ENCODE measurements at regions not wholly inside any gene's neighbourhood (a gene's known extent, or its start where the extent isn't known, plus 50 kb on each side); places are given as distances from the start of the nearest gene placed in this dataset.
"Not testable (repeated sequence)": the region's sequence is repeated elsewhere in the genome, so short reads cannot be mapped to it uniquely, and the experiment has no call there.

DNA sequence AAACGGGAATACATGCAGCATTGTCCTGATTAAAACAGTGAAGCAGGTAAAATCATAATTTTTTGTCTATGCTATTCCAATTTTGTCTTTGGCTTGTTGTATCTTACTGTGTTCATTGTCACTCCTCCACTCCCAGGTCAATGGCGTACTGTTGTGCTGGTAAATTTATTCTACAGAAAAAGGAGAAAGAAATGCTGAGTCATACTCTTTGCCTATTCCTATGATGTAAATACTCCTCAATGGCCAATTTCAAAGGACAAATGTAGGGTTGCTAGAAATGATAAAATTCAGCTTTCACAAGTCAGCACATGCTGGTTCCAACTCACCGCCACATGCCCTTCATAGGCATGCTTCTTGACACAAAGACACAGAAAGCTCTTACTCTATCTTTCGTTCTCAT, 694.4 kb upstream of the PCDH20 start:
- Histone ChIP-seq H3K27me3 (ENCODE audit: control insufficient read depth, low read length) (no peaks in the 10 kb centered on the region), H3K9me3 (ENCODE audit: control insufficient read depth, insufficient read depth, low read length) (peaks cover 2% of the 10 kb centered on the region; the same call in 1 of the 2 replicates), H3K9me2 (replicated peaks; ENCODE audit: control insufficient read depth, low read length) (no peaks in the 10 kb centered on the region), H3F3A (ENCODE audit: control insufficient read depth, insufficient read depth) (no peaks in the 10 kb centered on the region), H3K36me3 (ENCODE audit: control insufficient read depth, low read length) (no peaks in the 10 kb centered on the region), H3K4me2 (ENCODE audit: low read length) (no peak overlapping the region), H3K4me3 (ENCODE audit: low read length) (no peak overlapping the region), H3K4me1 (ENCODE audit: control insufficient read depth, low read length) (no peaks in the 10 kb centered on the region), H3K79me2 (ENCODE audit: control insufficient read depth, low read length) (no peaks in the 10 kb centered on the region), H3K27ac (ENCODE audit: low read depth, low read length) (no peak overlapping the region), H4K20me1 (ENCODE audit: control insufficient read depth, insufficient read depth, low read depth, low read length) (no peaks in the 10 kb centered on the region)
- TF ChIP-seq EZH2phosphoT487 (IDR thresholded peaks at IDR 0.05; ENCODE audit: borderline replicate concordance, low read length) (no peak), CTCF (IDR thresholded peaks at IDR 0.05; ENCODE audit: low read depth, low read length, poor library complexity, severe bottlenecking) (no peak)

- H3K4me1 ChIP-seq (ENCODE audit: control insufficient read depth, low read length); H3K4me2 ChIP-seq (ENCODE audit: low read length); H3K27me3 ChIP-seq (ENCODE audit: control insufficient read depth, low read length); H3K79me2 ChIP-seq (ENCODE audit: control insufficient read depth, low read length); H3F3A ChIP-seq (ENCODE audit: control insufficient read depth, insufficient read depth); H3K36me3 ChIP-seq (ENCODE audit: control insufficient read depth, low read length); H3K4me3 ChIP-seq (ENCODE audit: low read length); H4K20me1 ChIP-seq (ENCODE audit: control insufficient read depth, insufficient read depth, low read depth, low read length); H3K9me2 ChIP-seq (replicated peaks; ENCODE audit: control insufficient read depth, low read length); H3K9me3 ChIP-seq (ENCODE audit: control insufficient read depth, insufficient read depth, low read length); H3K27ac ChIP-seq (ENCODE audit: low read depth, low read length): not testable (repeated sequence)
Observed at GRCh38 chr13:62104136-62104535, 688.5 kb upstream of the PCDH20 start.

DNA sequence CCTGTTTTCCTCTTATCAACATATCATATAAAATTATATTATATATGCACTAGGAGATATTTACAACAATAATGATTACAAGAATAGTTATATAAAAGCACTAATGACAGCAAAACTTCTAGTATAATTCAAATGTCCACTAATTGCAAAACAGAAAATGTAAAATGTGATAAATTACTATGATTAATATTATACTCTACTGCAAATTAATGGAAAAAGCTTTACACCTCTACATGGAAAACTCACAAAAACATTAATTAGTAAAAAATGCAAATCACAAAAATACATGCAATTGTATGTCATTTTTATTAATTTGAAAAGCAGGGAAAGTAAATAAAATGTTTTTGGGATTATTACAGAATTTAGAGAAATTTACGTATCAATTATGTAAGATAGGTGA, 681.0 kb upstream of the PCDH20 start:
- no peak overlapping the region for H3K4me2 ChIP-seq (ENCODE audit: low read length)
- no peaks in the 10 kb centered on the region for H3K36me3 ChIP-seq (ENCODE audit: control insufficient read depth, low read length)
- H3K4me1 ChIP-seq (ENCODE audit: control insufficient read depth, low read length) = 0 out of 2 replicates have a peak, but pooled peaks cover 4% of the 10 kb centered on the region
- no peaks in the 10 kb centered on the region for H3F3A ChIP-seq (ENCODE audit: control insufficient read depth, insufficient read depth)
- no peaks in the 10 kb centered on the region for H3K79me2 ChIP-seq (ENCODE audit: control insufficient read depth, low read length)
- H3K27me3 ChIP-seq (ENCODE audit: control insufficient read depth, low read length) = no peaks in the 10 kb centered on the region
- no peaks in the 10 kb centered on the region for H4K20me1 ChIP-seq (ENCODE audit: control insufficient read depth, insufficient read depth, low read depth, low read length)
- H3K9me3 ChIP-seq (ENCODE audit: control insufficient read depth, insufficient read depth, low read length) = peaks cover 7% of the 10 kb centered on the region; the same call in 1 of the 2 replicates
- TF ChIP-seq EZH2phosphoT487 (IDR thresholded peaks at IDR 0.05; ENCODE audit: borderline replicate concordance, low read length) (no peak), CTCF (IDR thresholded peaks at IDR 0.05; ENCODE audit: low read depth, low read length, poor library complexity, severe bottlenecking) (no peak)
- no peaks in the 10 kb centered on the region for H3K9me2 ChIP-seq (replicated peaks; ENCODE audit: control insufficient read depth, low read length)
- no peak overlapping the region for H3K4me3 ChIP-seq (ENCODE audit: low read length)
- no peak overlapping the region for H3K27ac ChIP-seq (ENCODE audit: low read depth, low read length)

DNA sequence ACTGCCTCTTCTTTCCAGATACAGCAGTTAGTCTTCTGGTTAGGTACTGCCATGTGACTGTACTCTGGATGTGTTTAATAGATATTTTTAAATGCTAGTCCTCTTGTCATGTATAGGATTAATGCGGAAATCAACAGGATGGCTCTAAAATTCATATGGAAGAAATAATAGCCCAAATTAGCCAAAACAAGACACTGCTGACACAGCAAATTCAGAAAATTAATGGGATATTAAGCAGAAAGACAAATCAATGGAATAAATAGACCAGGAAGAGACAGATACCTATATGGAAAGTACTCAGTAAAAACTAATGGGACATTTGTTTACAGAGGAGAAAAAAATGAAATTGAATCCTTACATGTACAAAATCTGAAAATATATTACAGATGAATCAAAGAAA, 679.3 kb upstream of the PCDH20 start:
- Histone ChIP-seq H3K4me2 (ENCODE audit: low read length) (no peak overlapping the region), H3K4me3 (ENCODE audit: low read length) (no peak overlapping the region), H4K20me1 (ENCODE audit: control insufficient read depth, insufficient read depth, low read depth, low read length) (no peaks in the 10 kb centered on the region), H3K79me2 (ENCODE audit: control insufficient read depth, low read length) (no peaks in the 10 kb centered on the region), H3K36me3 (ENCODE audit: control insufficient read depth, low read length) (no peaks in the 10 kb centered on the region), H3K27ac (ENCODE audit: low read depth, low read length) (no peak overlapping the region), H3K4me1 (ENCODE audit: control insufficient read depth, low read length) (0 out of 2 replicates have a peak, but pooled peaks cover 4% of the 10 kb centered on the region), H3K27me3 (ENCODE audit: control insufficient read depth, low read length) (no peaks in the 10 kb centered on the region), H3K9me2 (replicated peaks; ENCODE audit: control insufficient read depth, low read length) (no peaks in the 10 kb centered on the region), H3F3A (ENCODE audit: control insufficient read depth, insufficient read depth) (no peaks in the 10 kb centered on the region), H3K9me3 (ENCODE audit: control insufficient read depth, insufficient read depth, low read length) (peaks cover 7% of the 10 kb centered on the region; the same call in 1 of the 2 replicates)
- no peak for TF ChIP-seq CTCF (IDR thresholded peaks at IDR 0.05; ENCODE audit: low read depth, low read length, poor library complexity, severe bottlenecking)
- TF ChIP-seq EZH2phosphoT487 (IDR thresholded peaks at IDR 0.05; ENCODE audit: borderline replicate concordance, low read length) = no peak
